HL-60/S4 treated with retinoic acid at 250 ng/mL for 4 days and 3 days (cell line): ENCODE measurements at regions not wholly inside any gene's neighbourhood (a gene's known extent, or its start where the extent isn't known, plus 50 kb on each side); places are given as distances from the start of the nearest gene placed in this dataset.

Experiments
- in situ Hi-C: fragments of 300-500 bp; cut with MboI; formaldehyde crosslinking; loops from 2 replicates; pipeline ENCODE4 v1.7.0; 2022; ENCODE audit warnings: low sequenced_read_pairs

GRCh38 chr13:76231522-76232167, 595.5 kb downstream of the LMO7 start:
- in situ Hi-C loops, result no loop called here

GRCh38 chr13:76229281-76229680, 593.2 kb downstream of the LMO7 start:
- in situ Hi-C loops, result no loop called here

- in situ Hi-C loops, result no loop called here
These were observed 590.8 kb downstream of the LMO7 start for GRCh38 chr13:76226941-76227340.

GRCh38 chr13:76225815-76226489, 589.8 kb downstream of the LMO7 start:
- in situ Hi-C loops, result no loop called here

GRCh38 chr13:76223999-76224398, 587.9 kb downstream of the LMO7 start:
- in situ Hi-C loops, result no loop called here

GRCh38 chr13:76223565-76223964, 587.4 kb downstream of the LMO7 start:
- in situ Hi-C loops, result no loop called here

- in situ Hi-C loops, result no loop called here
These were observed 586.4 kb downstream of the LMO7 start for GRCh38 chr13:76222511-76222910.

GRCh38 chr13:76216729-76217128, 580.6 kb downstream of the LMO7 start:
- in situ Hi-C loops, result no loop called here

GRCh38 chr13:76214001-76214400, 577.9 kb downstream of the LMO7 start:
- in situ Hi-C loops, result no loop called here

- in situ Hi-C loops, result no loop called here
These were observed 577.3 kb downstream of the LMO7 start for GRCh38 chr13:76213423-76213904.

- in situ Hi-C loops, result no loop called here
These were observed 574.1 kb downstream of the LMO7 start for GRCh38 chr13:76210262-76210661.

GRCh38 chr13:76198568-76199163, 562.5 kb downstream of the LMO7 start:
- in situ Hi-C loops, result no loop called here

GRCh38 chr13:76189882-76190519, 553.9 kb downstream of the LMO7 start:
- in situ Hi-C loops, result no loop called here

- in situ Hi-C loops, result no loop called here
These were observed 540.0 kb downstream of the LMO7 start for GRCh38 chr13:76175961-76176725.

- in situ Hi-C loops, result no loop called here
These were observed 532.5 kb downstream of the LMO7 start for GRCh38 chr13:76168661-76169060.

GRCh38 chr13:76164290-76164689, 528.2 kb downstream of the LMO7 start:
- in situ Hi-C loops, result no loop called here

- in situ Hi-C loops, result no loop called here
These were observed 527.6 kb downstream of the LMO7 start for GRCh38 chr13:76163761-76164160.

GRCh38 chr13:76160961-76161925, 525.1 kb downstream of the LMO7 start:
- in situ Hi-C loops, result no loop called here

- in situ Hi-C loops, result no loop called here
These were observed 524.4 kb downstream of the LMO7 start for GRCh38 chr13:76160506-76160905.

GRCh38 chr13:76157926-76158325, 521.8 kb downstream of the LMO7 start:
- in situ Hi-C loops, result no loop called here
